SK-N-SH (cell line): ENCODE measurements at regions not wholly inside any gene's neighbourhood (a gene's known extent, or its start where the extent isn't known, plus 50 kb on each side); places are given as distances from the start of the nearest gene placed in this dataset.

Experiments
- CTCF ChIA-PET: fragments of 300-600, 350-600 bp; formaldehyde crosslinking; extraction: SDS; loops from one replicate; lab custom pipeline; 2021; lab: Yijun Ruan, JAX
- POLR2A ChIA-PET: fragments of 350-600 bp; sonication (Branson Sonifier 250); formaldehyde crosslinking; extraction: SDS; loops from one replicate; lab custom pipeline; 2020; ENCODE audit warnings: antibody characterized with exemption, inconsistent platforms; lab: Yijun Ruan, JAX
- DNase-seq: peaks from one replicate; pipeline ENCODE4 v3.0.0; 2012
- H2AFZ ChIP-seq: fragments of 200-600 bp; sonication (generic); 2 replicates; pipeline ENCODE4 v1.8.1; 2016; ENCODE audit warnings: antibody characterized with exemption, mild to moderate bottlenecking, low read depth
- H3F3A ChIP-seq: fragments of 200-600 bp; sonication (generic); replicated peaks from 2 replicates; pipeline ENCODE3; 2016; ENCODE audit warnings: antibody characterized with exemption, mild to moderate bottlenecking; ENCODE audit not compliant: insufficient read depth
- H3K27ac ChIP-seq, 2 experiments: fragments of 200-500 bp in 1 of 2; fragments of 200-600 bp in 1 of 2; sonication (Bioruptor generic) in 1 of 2; sonication (generic), shearing (Covaris generic) in 1 of 2; 2 replicates each; pipeline versions ENCODE4 v1.5.1 to v1.6.1; 2014 to 2016; ENCODE audit warnings: low read depth in 2 of 2, inconsistent platforms in 1 of 2, low read length in 1 of 2, mild to moderate bottlenecking in 1 of 2, mixed read lengths in 1 of 2
- H3K27me3 ChIP-seq: fragments of 200-600 bp; sonication (generic), shearing (Covaris generic); 2 replicates; pipeline ENCODE4 v1.6.1; 2016; ENCODE audit warnings: mixed run types; ENCODE audit not compliant: insufficient read depth
- H3K36me3 ChIP-seq, 2 experiments: fragments of 200-500 bp in 1 of 2; fragments of 200-600 bp in 1 of 2; sonication (Bioruptor generic) in 1 of 2; sonication (generic) in 1 of 2; replicated peaks in 1 of 2; 2 replicates each; pipeline versions ENCODE3 to v1.5.1; 2014 to 2016; ENCODE audit warnings: low read length in 1 of 2, mild to moderate bottlenecking in 1 of 2; ENCODE audit not compliant: insufficient read depth in 2 of 2, control insufficient read depth in 1 of 2
- H3K4me1 ChIP-seq, 2 experiments: fragments of 200-500 bp in 1 of 2; fragments of 200-600 bp in 1 of 2; sonication (Bioruptor generic) in 1 of 2; sonication (generic), shearing (Covaris generic) in 1 of 2; 2 replicates each; pipeline versions ENCODE4 v1.5.1 to v1.6.1; 2014 to 2016; ENCODE audit warnings: low read depth in 1 of 2, low read length in 1 of 2, mixed run types in 1 of 2; ENCODE audit not compliant: insufficient read depth in 2 of 2, control insufficient read depth in 1 of 2
- H3K4me2 ChIP-seq: fragments of 200-600 bp; sonication (generic), shearing (Covaris generic); 2 replicates; pipeline ENCODE4 v1.6.1; 2017; ENCODE audit warnings: mixed run types
- H3K4me3 ChIP-seq, 2 experiments: fragments of 200-500 bp in 1 of 2; fragments of 200-600 bp in 1 of 2; sonication (Bioruptor generic) in 1 of 2; sonication (generic), shearing (Covaris generic) in 1 of 2; 2 replicates each; pipeline versions ENCODE4 v1.5.1 to v1.8.1; 2014 to 2016; ENCODE audit warnings: low read depth in 2 of 2, inconsistent platforms in 1 of 2, low read length in 1 of 2, mild to moderate bottlenecking in 1 of 2, mixed read lengths in 1 of 2, moderate library complexity in 1 of 2
- H3K79me2 ChIP-seq: fragments of 200-600 bp; sonication (generic); 2 replicates; pipeline ENCODE4 v1.8.1; 2017; ENCODE audit warnings: mild to moderate bottlenecking; ENCODE audit not compliant: insufficient read depth
- H3K9ac ChIP-seq: fragments of 200-600 bp; sonication (generic); 2 replicates; pipeline ENCODE4 v1.6.1; 2017; ENCODE audit warnings: mixed run types
- H3K9me2 ChIP-seq: fragments of 200-600 bp; sonication (generic); 2 replicates; pipeline ENCODE4 v1.6.1; 2017; ENCODE audit warnings: mixed run types
- H3K9me3 ChIP-seq: fragments of 200-600 bp; sonication (generic); 2 replicates; pipeline ENCODE4 v1.6.1; 2017; ENCODE audit warnings: mixed run types, mild to moderate bottlenecking, moderate library complexity
- H4K20me1 ChIP-seq: fragments of 200-600 bp; sonication (generic); 2 replicates; pipeline ENCODE4 v1.6.1; 2017; ENCODE audit warnings: mild to moderate bottlenecking, mixed run types; ENCODE audit not compliant: insufficient read depth
- CHD2 ChIP-seq: fragments of 150-350 bp; IDR thresholded peaks from 2 replicates; pipeline ENCODE4 v1.6.1; 2018; ENCODE audit warnings: low read length; ENCODE audit not compliant: partially characterized antibody
- CTCF ChIP-seq: fragments of 200-600 bp; sonication (generic); IDR thresholded peaks from 2 replicates; pipeline ENCODE4 v1.6.1; 2017; ENCODE audit warnings: antibody characterized with exemption, mild to moderate bottlenecking, moderate library complexity
- ELF1 ChIP-seq: IDR thresholded peaks from 2 replicates; pipeline ENCODE4 v1.4.0; 2012
- FOXJ3 ChIP-seq: sonication (generic); formaldehyde crosslinking; IDR thresholded peaks from 2 replicates; pipeline ENCODE4 v1.5.1; 2020; ENCODE audit warnings: mild to moderate bottlenecking, missing genetic modification reagents
- FOXM1 ChIP-seq: IDR thresholded peaks from 2 replicates; pipeline ENCODE4 v1.4.0; 2012; ENCODE audit warnings: low read depth, mild to moderate bottlenecking
- GATA2 ChIP-seq: sonication (generic); formaldehyde crosslinking; IDR thresholded peaks from 2 replicates; pipeline ENCODE4 v1.5.0; 2020; ENCODE audit warnings: mild to moderate bottlenecking, missing genetic modification reagents
- MXI1 ChIP-seq: IDR thresholded peaks from 2 replicates; pipeline ENCODE4 v1.6.1; 2012; ENCODE audit warnings: mild to moderate bottlenecking, low read depth, low read length, improper control_type of control experiment
- PBX3 ChIP-seq: IDR thresholded peaks from 2 replicates; pipeline ENCODE4; 2012
- POLR2AphosphoS5 ChIP-seq: IDR thresholded peaks from 2 replicates; pipeline ENCODE4 v1.6.1; 2012; ENCODE audit warnings: low read depth, low read length
- RCOR1 ChIP-seq: fragments of 150-350 bp; IDR thresholded peaks from 2 replicates; pipeline ENCODE4 v1.6.1; 2017; ENCODE audit warnings: antibody characterized with exemption, low read length
- REST ChIP-seq: IDR thresholded peaks from 2 replicates; pipeline ENCODE4 v1.6.1; 2012; ENCODE audit warnings: mild to moderate bottlenecking, low read depth, low read length, moderate library complexity
- RFX5 ChIP-seq: IDR thresholded peaks from 2 replicates; pipeline ENCODE4 v1.6.1; 2012; ENCODE audit warnings: mild to moderate bottlenecking, improper control_type of control experiment, low read length
- RXRA ChIP-seq: IDR thresholded peaks from 2 replicates; pipeline ENCODE4 v1.4.0; 2012; ENCODE audit warnings: low read depth, mild to moderate bottlenecking, borderline replicate concordance
- USF2 ChIP-seq: fragments of 150-350 bp; IDR thresholded peaks from 2 replicates; pipeline ENCODE4 v1.6.1; 2017; ENCODE audit warnings: antibody characterized with exemption, low read length, low read depth, borderline replicate concordance
- YY1 ChIP-seq: IDR thresholded peaks from 2 replicates; pipeline ENCODE4 v1.4.0; 2012; ENCODE audit warnings: low read depth, mild to moderate bottlenecking
- ZBTB33 ChIP-seq: IDR thresholded peaks from 2 replicates; pipeline ENCODE4 v1.4.0; 2012; ENCODE audit warnings: low read depth, borderline replicate concordance
- WGBS: methylation state at CpG from one replicate; pipeline ENCODE4 v1.1.6; 2017; ENCODE audit warnings: low lambda C conversion rate; 5-methylcytosine and 5-hydroxymethylcytosine counted together

- ChIA-PET CTCF (no interaction called here), POLR2A (no interaction called here)
- 33% methylated on average over 4 of the region's 4 CpGs for WGBS
Observed at GRCh38 chr6:77340331-77340730, 123.0 kb downstream of the HTR1B start.

More at GRCh38 chr6:77340331-77340730, 123.0 kb downstream of the HTR1B start:
- Histone ChIP-seq H3K9ac (no peak overlapping the region), H3K36me3 (no peaks in the 10 kb centered on the region), H4K20me1 (no peaks in the 10 kb centered on the region), H3F3A (no peaks in the 10 kb centered on the region), H3K4me2 (no peak overlapping the region), H3K79me2 (no peaks in the 10 kb centered on the region), H3K9me2 (no peaks in the 10 kb centered on the region), H3K27me3 (no peaks in the 10 kb centered on the region), H3K4me1 (no peaks in the 10 kb centered on the region), H3K9me3 (no peaks in the 10 kb centered on the region), H2AFZ (no peak overlapping the region), H3K4me3 (no peak overlapping the region), H3K27ac (no peak overlapping the region)
- TF ChIP-seq YY1 (no peak), RFX5 (no peak), USF2 (no peak), CHD2 (no peak), MXI1 (no peak), FOXM1 (no peak), FOXJ3 (CRISPR knock-in tag) (no peak), RXRA (no peak), GATA2 (CRISPR knock-in tag) (no peak), ELF1 (no peak), RCOR1 (no peak), PBX3 (no peak), REST (no peak), CTCF (no peak), POLR2AphosphoS5 (no peak), ZBTB33 (no peak)
- DNase-seq: no peak
